Trophoblast cell (in vitro differentiated cells and primary cell): ENCODE measurements at regions not wholly inside any gene's neighbourhood (a gene's known extent, or its start where the extent isn't known, plus 50 kb on each side); places are given as distances from the start of the nearest gene placed in this dataset.

ENCODE experiments used
- DNase-seq, 2 donors: peaks; one replicate each; pipeline ENCODE4 v3.0.0-alpha.2; 2016
- H2AFZ ChIP-seq: 2 replicates; pipeline ENCODE4 v1.6.1; 2013; ENCODE audit warnings: low read length, moderate library complexity, mild to moderate bottlenecking; ENCODE audit not compliant: insufficient read depth, poor library complexity
- H2AK5ac ChIP-seq: 2 replicates; pipeline ENCODE4 v1.6.1; 2013; ENCODE audit warnings: mild to moderate bottlenecking, low read length
- H2BK120ac ChIP-seq: 2 replicates; pipeline ENCODE4 v1.6.1; 2013; ENCODE audit warnings: low read length, mild to moderate bottlenecking, moderate library complexity; ENCODE audit not compliant: insufficient read depth, poor library complexity
- H2BK12ac ChIP-seq: 2 replicates; pipeline ENCODE4 v1.6.1; 2013; ENCODE audit warnings: mild to moderate bottlenecking, low read length, moderate library complexity
- H2BK5ac ChIP-seq: 2 replicates; pipeline ENCODE4 v1.6.1; 2013; ENCODE audit warnings: low read length, low read depth, moderate library complexity, mild to moderate bottlenecking; ENCODE audit not compliant: poor library complexity
- H3K14ac ChIP-seq: 2 replicates; pipeline ENCODE4 v1.6.1; 2013; ENCODE audit warnings: mild to moderate bottlenecking, low read length
- H3K18ac ChIP-seq: 2 replicates; pipeline ENCODE4 v1.6.1; 2013; ENCODE audit warnings: mild to moderate bottlenecking, low read length
- H3K23ac ChIP-seq: 2 replicates; pipeline ENCODE4 v1.6.1; 2013; ENCODE audit warnings: low read length
- H3K27ac ChIP-seq: 2 replicates; pipeline ENCODE4 v1.5.1; 2013; ENCODE audit warnings: low read depth, mild to moderate bottlenecking, inconsistent platforms, low read length, moderate library complexity
- H3K27me3 ChIP-seq: 2 replicates; pipeline ENCODE4 v1.6.1; 2013; ENCODE audit warnings: inconsistent platforms, mild to moderate bottlenecking, low read length, moderate library complexity; ENCODE audit not compliant: insufficient read depth
- H3K36me3 ChIP-seq, 2 experiments: 1 replicate in 1 of 2; 2 replicates in 1 of 2; pipeline ENCODE4 v1.6.1; 2013; ENCODE audit warnings: low read length in 2 of 2, mild to moderate bottlenecking in 2 of 2, moderate library complexity in 1 of 2; ENCODE audit not compliant: insufficient read depth in 2 of 2, control insufficient read depth in 1 of 2
- H3K4ac ChIP-seq: 2 replicates; pipeline ENCODE4 v1.6.1; 2013; ENCODE audit warnings: low read depth, mild to moderate bottlenecking, low read length, moderate library complexity
- H3K4me1 ChIP-seq, 2 experiments: 1 replicate in 1 of 2; 2 replicates in 1 of 2; pipeline ENCODE4 v1.6.1; 2013; ENCODE audit warnings: low read length in 2 of 2, mild to moderate bottlenecking in 2 of 2, moderate library complexity in 1 of 2; ENCODE audit not compliant: insufficient read depth in 2 of 2, control insufficient read depth in 1 of 2
- H3K4me2 ChIP-seq: 2 replicates; pipeline ENCODE4 v1.6.1; 2013; ENCODE audit warnings: inconsistent platforms, mild to moderate bottlenecking, low read length, moderate library complexity
- H3K4me3 ChIP-seq: 2 replicates; pipeline ENCODE4 v1.5.1; 2013; ENCODE audit warnings: mild to moderate bottlenecking, low read depth, low read length, inconsistent platforms
- H3K79me1 ChIP-seq: one replicate; pipeline ENCODE4 v1.6.1; 2013; ENCODE audit warnings: low read length
- H3K79me2 ChIP-seq: 2 replicates; pipeline ENCODE4 v1.6.1; 2013; ENCODE audit warnings: low read length, mild to moderate bottlenecking; ENCODE audit not compliant: control insufficient read depth, insufficient read depth, poor library complexity
- H3K9ac ChIP-seq: 2 replicates; pipeline ENCODE4 v1.6.1; 2013; ENCODE audit warnings: mild to moderate bottlenecking, low read length
- H3K9me3 ChIP-seq: 2 replicates; pipeline ENCODE4 v1.6.1; 2013; ENCODE audit warnings: low read depth, mild to moderate bottlenecking, control low read depth, inconsistent platforms, low read length; ENCODE audit not compliant: insufficient read depth
- H4K12ac ChIP-seq: 2 replicates; pipeline ENCODE4 v1.6.1; 2013; ENCODE audit warnings: low read depth, mild to moderate bottlenecking, low read length, moderate library complexity
- H4K8ac ChIP-seq: 2 replicates; pipeline ENCODE4 v1.6.1; 2013; ENCODE audit warnings: low read depth, mild to moderate bottlenecking, low read length, moderate library complexity
- H4K91ac ChIP-seq: one replicate; pipeline ENCODE4 v1.6.1; 2013; ENCODE audit warnings: low read depth, mild to moderate bottlenecking, low read length, moderate library complexity
- WGBS: extraction: QIAGEN DNeasy Blood & Tissue Kit; methylation state at CpG from one replicate; pipeline ENCODE4 v1.1.7; 2013; ENCODE audit warnings: missing lambda C conversion rate; ENCODE audit not compliant: insufficient read length, insufficient coverage; ENCODE audit errors: extremely low coverage; 5-methylcytosine and 5-hydroxymethylcytosine counted together

DNA sequence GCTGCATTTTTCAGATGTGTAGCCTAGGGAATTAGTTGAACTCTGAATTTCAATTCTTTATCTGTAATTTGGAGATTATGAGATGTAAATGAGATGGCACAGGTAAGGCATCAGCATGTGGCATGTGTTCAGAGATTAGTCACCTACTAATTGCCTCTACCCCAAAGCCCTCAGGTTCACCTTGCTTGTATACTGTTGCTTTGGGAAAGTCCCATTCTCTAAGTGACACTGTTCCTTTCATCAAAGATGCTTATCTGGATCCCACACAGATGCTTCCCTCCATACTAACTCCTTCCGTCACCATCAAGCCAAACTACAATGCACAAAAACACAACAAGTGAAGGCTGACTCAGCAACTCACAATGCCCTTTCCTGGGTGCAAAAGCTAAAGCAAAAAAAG is 143.7 kb downstream of the LRATD1 start:
- Histone ChIP-seq H2BK120ac (no peak overlapping the region), H3K4ac (no peak overlapping the region), H3K9me3 (no peaks in the 10 kb centered on the region), H3K18ac (no peak overlapping the region), H4K12ac (no peak overlapping the region), H2AK5ac (no peak overlapping the region), H4K91ac (no peak overlapping the region), H3K4me3 (no peak overlapping the region), H3K14ac (no peak overlapping the region), H3K79me1 (no peaks in the 10 kb centered on the region), H2AFZ (no peak overlapping the region), H3K36me3 (no peaks in the 10 kb centered on the region), H3K23ac (no peak overlapping the region), H3K9ac (no peak overlapping the region), H3K4me2 (no peak overlapping the region), H3K79me2 (no peaks in the 10 kb centered on the region), H2BK5ac (no peak overlapping the region), H3K4me1 (peaks cover 0 to 3% of the 10 kb centered on the region in 2 experiments), H4K8ac (no peak overlapping the region), H3K27ac (no peak overlapping the region), H2BK12ac (no peak overlapping the region), H3K27me3 (no peaks in the 10 kb centered on the region)
- WGBS, result no CpG with 5 or more reads among the region's 1 CpG
- peak; percentile 22 to 67 for DNase-seq

- Histone ChIP-seq H3K14ac (no peak overlapping the region), H3K9ac (no peak overlapping the region), H2BK120ac (no peak overlapping the region), H4K8ac (no peak overlapping the region), H2BK5ac (no peak overlapping the region), H4K91ac (no peak overlapping the region), H3K27ac (no peak overlapping the region), H3K4me3 (no peak overlapping the region), H3K36me3 (no peaks in the 10 kb centered on the region), H2AK5ac (no peak overlapping the region), H3K4ac (no peak overlapping the region), H3K79me2 (no peaks in the 10 kb centered on the region), H3K23ac (no peak overlapping the region), H2BK12ac (no peak overlapping the region), H3K79me1 (no peaks in the 10 kb centered on the region), H3K4me1 (peaks cover 0 to 4% of the 10 kb centered on the region in 2 experiments), H4K12ac (no peak overlapping the region), H2AFZ (no peak overlapping the region), H3K9me3 (no peaks in the 10 kb centered on the region), H3K27me3 (no peaks in the 10 kb centered on the region), H3K18ac (no peak overlapping the region), H3K4me2 (no peak overlapping the region)
- WGBS, result no CpG with 5 or more reads among the region's 2 CpGs
- DNase-seq, result no peak
Measured at GRCh38 chr2:14778015-14778414, 145.5 kb downstream of the LRATD1 start.

DNA sequence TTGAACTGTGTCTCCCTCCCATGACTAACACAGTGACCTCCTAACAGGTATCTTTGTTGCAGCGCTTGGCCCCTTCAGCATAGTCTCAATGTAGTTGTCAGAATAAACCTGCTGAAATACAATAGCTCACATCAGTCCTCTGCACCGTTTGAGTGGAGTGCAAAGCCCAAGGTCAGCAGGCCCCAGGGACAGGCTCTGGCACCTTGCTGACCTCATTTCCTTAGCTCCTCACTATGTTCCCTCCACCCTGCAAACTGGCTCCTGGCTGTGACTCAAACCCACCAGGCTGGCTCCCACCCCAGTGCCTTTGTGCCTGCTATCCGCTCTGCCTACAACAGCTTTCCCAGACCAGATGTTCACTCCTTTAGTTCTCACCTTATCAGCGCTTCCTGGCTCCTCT is 146.7 kb downstream of the LRATD1 start:
- H3K18ac ChIP-seq, result no peak overlapping the region
- H4K8ac ChIP-seq, result no peak overlapping the region
- no peak overlapping the region for H2BK5ac ChIP-seq
- H3K27me3 ChIP-seq, result no peaks in the 10 kb centered on the region
- H3K79me2 ChIP-seq, result no peaks in the 10 kb centered on the region
- H2AFZ ChIP-seq, result no peak overlapping the region
- no peak overlapping the region for H4K12ac ChIP-seq
- no peaks in the 10 kb centered on the region for H3K9me3 ChIP-seq
- H3K4me1 ChIP-seq, result peaks cover 0 to 4% of the 10 kb centered on the region in 2 experiments
- no CpG with 5 or more reads among the region's 4 CpGs for WGBS
- no peak overlapping the region for H2BK120ac ChIP-seq
- H3K4me2 ChIP-seq, result no peak overlapping the region
- H2BK12ac ChIP-seq, result no peak overlapping the region
- no peak overlapping the region for H3K14ac ChIP-seq
- no peak overlapping the region for H2AK5ac ChIP-seq
- H3K23ac ChIP-seq, result no peak overlapping the region
- H3K36me3 ChIP-seq, result no peaks in the 10 kb centered on the region
- H3K79me1 ChIP-seq, result no peaks in the 10 kb centered on the region
- no peak overlapping the region for H3K4ac ChIP-seq
- H4K91ac ChIP-seq, result no peak overlapping the region
- DNase-seq, result no peak
- H3K27ac ChIP-seq, result no peak overlapping the region
- H3K4me3 ChIP-seq, result no peak overlapping the region
- no peak overlapping the region for H3K9ac ChIP-seq

DNA sequence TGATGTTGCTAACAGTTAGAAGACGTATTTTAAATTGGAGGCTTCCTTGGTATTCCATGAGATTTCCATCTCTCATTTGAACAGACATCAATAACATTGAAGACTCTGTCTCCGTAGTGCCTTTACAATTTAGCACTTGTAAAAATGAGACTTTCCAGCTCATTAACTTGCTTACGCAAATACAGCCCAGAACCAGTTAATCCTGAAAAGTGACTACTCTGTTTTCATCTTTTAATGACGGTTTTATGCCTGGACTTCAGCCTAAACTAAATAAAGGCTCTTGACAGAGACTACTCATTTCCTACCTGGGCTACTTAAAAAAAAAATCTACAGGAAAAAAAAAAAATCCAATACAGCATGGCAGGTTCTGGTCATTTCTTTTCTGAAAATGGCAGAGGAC is 148.6 kb downstream of the LRATD1 start:
- H4K12ac ChIP-seq, result no peak overlapping the region
- H4K91ac ChIP-seq, result no peak overlapping the region
- no peak overlapping the region for H3K4ac ChIP-seq
- H3K79me1 ChIP-seq, result no peaks in the 10 kb centered on the region
- no peak overlapping the region for H2BK5ac ChIP-seq
- H2BK12ac ChIP-seq, result no peak overlapping the region
- no CpG with 5 or more reads among the region's 4 CpGs for WGBS
- DNase-seq, result peak; percentile 38 to 87
- H3K27me3 ChIP-seq, result no peaks in the 10 kb centered on the region
- peaks cover 0 to 4% of the 10 kb centered on the region in 2 experiments for H3K4me1 ChIP-seq
- H3K14ac ChIP-seq, result no peak overlapping the region
- H3K9ac ChIP-seq, result no peak overlapping the region
- H2BK120ac ChIP-seq, result no peak overlapping the region
- no peak overlapping the region for H3K23ac ChIP-seq
- no peaks in the 10 kb centered on the region for H3K36me3 ChIP-seq
- H3K79me2 ChIP-seq, result no peaks in the 10 kb centered on the region
- H2AK5ac ChIP-seq, result no peak overlapping the region
- H3K4me3 ChIP-seq, result no peak overlapping the region
- no peak overlapping the region for H2AFZ ChIP-seq
- H4K8ac ChIP-seq, result no peak overlapping the region
- no peaks in the 10 kb centered on the region for H3K9me3 ChIP-seq
- no peak overlapping the region for H3K27ac ChIP-seq
- H3K4me2 ChIP-seq, result no peak overlapping the region
- no peak overlapping the region for H3K18ac ChIP-seq
